ENCODE measurements at regions not wholly inside any gene's neighbourhood (a gene's known extent, or its start where the extent isn't known, plus 50 kb on each side); places are given as distances from the start of the nearest gene placed in this dataset.
"Not testable (repeated sequence)": the region's sequence is repeated elsewhere in the genome, so short reads cannot be mapped to it uniquely, and the experiment has no call there.

DNA sequence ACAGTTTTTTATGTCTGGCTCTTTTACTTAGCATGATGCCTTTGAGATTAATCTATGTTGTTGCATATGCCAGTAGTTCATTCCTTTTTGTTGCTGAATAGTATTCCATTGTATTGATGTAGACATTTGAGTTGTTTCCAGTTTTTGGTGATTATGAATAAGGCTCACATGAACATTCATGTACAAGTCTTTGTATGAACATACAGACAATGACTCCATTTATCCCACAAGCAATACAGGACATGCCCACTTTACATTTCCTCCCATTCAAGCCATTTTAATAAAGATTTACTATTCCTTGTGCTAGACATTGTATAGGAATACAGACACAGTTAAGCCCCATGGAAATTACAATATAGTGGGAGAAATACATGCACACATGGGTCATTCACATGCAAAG lies 118.0 kb downstream of the TRIM43 start:
- Mint-ChIP-seq H3K36me3 (ENCODE audit: low read depth) (no peaks in the 10 kb centered on the region), H3K4me3 (no peak overlapping the region), H3K4me1 (ENCODE audit: low read depth) (no peaks in the 10 kb centered on the region), H3K27ac (no peak overlapping the region), H3K9me3 (peaks cover 2% of the 10 kb centered on the region), H3K27me3 (no peaks in the 10 kb centered on the region)
- TF ChIP-seq, protein P1, sequence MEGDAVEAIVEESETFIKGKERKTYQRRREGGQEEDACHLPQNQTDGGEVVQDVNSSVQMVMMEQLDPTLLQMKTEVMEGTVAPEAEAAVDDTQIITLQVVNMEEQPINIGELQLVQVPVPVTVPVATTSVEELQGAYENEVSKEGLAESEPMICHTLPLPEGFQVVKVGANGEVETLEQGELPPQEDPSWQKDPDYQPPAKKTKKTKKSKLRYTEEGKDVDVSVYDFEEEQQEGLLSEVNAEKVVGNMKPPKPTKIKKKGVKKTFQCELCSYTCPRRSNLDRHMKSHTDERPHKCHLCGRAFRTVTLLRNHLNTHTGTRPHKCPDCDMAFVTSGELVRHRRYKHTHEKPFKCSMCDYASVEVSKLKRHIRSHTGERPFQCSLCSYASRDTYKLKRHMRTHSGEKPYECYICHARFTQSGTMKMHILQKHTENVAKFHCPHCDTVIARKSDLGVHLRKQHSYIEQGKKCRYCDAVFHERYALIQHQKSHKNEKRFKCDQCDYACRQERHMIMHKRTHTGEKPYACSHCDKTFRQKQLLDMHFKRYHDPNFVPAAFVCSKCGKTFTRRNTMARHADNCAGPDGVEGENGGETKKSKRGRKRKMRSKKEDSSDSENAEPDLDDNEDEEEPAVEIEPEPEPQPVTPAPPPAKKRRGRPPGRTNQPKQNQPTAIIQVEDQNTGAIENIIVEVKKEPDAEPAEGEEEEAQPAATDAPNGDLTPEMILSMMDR (IDR thresholded peaks at IDR 0.05), result no peak
- Histone ChIP-seq H3K36me3 (ENCODE audit: insufficient read depth, low read length) (no peaks in the 10 kb centered on the region), H3K27me3 (ENCODE audit: control insufficient read depth in 1 of 2, insufficient read depth in 2 of 2, low read length in 2 of 2) (peaks cover 0 to 2% of the 10 kb centered on the region in 2 experiments), H3K27ac (ENCODE audit: low read depth in 1 of 2, low read length in 2 of 2) (no peak overlapping the region), H3K4me3 (ENCODE audit: low read length) (no peak overlapping the region), H3K4me1 (ENCODE audit: insufficient read depth, low read length) (no peaks in the 10 kb centered on the region), H3K9me3 (ENCODE audit: control insufficient read depth in 1 of 2, insufficient read depth in 1 of 2, low read length in 2 of 2) (no peaks in the 10 kb centered on the region)
- POLR2A ChIA-PET, result no interaction called here
- intact Hi-C loops (cut with DNase I, micrococcal nuclease), result no loop called here
- DNase-seq (no peak), ATAC-seq (ENCODE audit: poor library complexity) (no peak)
- CTCF ChIA-PET, result no interaction called here

DNA sequence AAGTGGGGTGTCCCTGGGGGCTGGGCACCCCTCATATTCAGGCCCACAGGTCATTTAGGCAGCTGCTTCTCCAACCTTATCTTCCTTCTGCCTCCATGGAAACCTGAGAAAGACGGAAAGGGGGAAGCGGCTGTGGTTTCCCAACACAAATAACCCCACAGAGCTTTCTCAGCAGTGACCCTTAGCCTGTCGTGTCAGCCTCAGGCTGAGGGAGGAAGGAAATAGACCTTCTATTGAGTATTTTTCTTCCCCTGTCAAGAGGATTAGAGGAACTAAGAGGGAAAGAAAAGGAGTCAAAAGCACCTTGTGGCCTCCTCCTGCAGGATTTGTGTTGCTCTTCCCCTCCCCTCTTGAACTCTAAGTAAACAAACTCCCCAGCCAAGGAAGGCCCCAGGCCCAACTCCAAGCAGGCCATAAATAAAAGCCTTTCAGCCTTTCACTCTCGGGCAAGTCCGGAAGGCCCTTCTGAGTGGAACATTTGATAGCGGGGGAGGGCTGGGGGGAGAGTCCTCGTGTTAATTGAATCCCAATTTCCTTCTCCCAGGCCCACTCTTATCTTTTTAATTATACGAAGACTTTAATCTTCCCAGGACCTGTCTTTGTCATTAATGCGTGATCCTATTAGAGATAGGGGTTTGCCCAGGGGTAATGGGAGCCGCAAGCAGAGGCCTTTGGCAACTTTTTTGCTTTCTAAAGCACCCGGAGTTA lies 121.8 kb downstream of the TRIM43 start:
- H3K27ac ChIP-seq (ENCODE audit: low read depth in 1 of 2, low read length in 2 of 2); DNase-seq; H3K36me3 ChIP-seq (ENCODE audit: insufficient read depth, low read length); H3K4me3 ChIP-seq (ENCODE audit: low read length); POLR2A ChIA-PET; H3K4me1 ChIP-seq (ENCODE audit: insufficient read depth, low read length); H3K27me3 Mint-ChIP-seq; CTCF ChIA-PET; H3K36me3 Mint-ChIP-seq (ENCODE audit: low read depth); H3K9me3 ChIP-seq (ENCODE audit: control insufficient read depth in 1 of 2, insufficient read depth in 1 of 2, low read length in 2 of 2); H3K4me1 Mint-ChIP-seq (ENCODE audit: low read depth); H3K27me3 ChIP-seq (ENCODE audit: control insufficient read depth in 1 of 2, insufficient read depth in 2 of 2, low read length in 2 of 2); H3K9me3 Mint-ChIP-seq; ATAC-seq (ENCODE audit: poor library complexity); H3K4me3 Mint-ChIP-seq; H3K27ac Mint-ChIP-seq; intact Hi-C loops (cut with DNase I, micrococcal nuclease): not testable (repeated sequence)

DNA sequence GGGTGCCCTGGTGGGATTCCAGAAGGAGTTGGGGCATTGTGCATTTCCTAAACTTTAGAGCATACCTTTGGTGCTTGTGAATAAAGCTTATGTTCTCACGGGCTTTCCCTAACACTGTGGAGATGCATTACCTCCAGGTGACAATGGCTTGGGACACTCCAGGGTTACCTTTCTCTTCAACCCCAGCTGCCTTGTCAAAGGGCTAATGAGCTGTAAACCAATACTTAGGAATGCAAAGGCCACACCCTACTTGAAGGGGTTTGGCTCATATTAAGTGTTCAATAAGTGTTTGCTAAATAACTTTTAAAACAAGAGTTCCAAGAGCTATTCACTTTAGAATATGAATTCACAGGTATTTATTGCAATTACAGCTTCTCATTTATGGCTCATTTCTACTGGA lies 122.6 kb downstream of the TRIM43 start:
- ATAC-seq (ENCODE audit: poor library complexity); intact Hi-C loops (cut with DNase I, micrococcal nuclease); H3K9me3 ChIP-seq (ENCODE audit: control insufficient read depth in 1 of 2, insufficient read depth in 1 of 2, low read length in 2 of 2): not testable (repeated sequence)

DNA sequence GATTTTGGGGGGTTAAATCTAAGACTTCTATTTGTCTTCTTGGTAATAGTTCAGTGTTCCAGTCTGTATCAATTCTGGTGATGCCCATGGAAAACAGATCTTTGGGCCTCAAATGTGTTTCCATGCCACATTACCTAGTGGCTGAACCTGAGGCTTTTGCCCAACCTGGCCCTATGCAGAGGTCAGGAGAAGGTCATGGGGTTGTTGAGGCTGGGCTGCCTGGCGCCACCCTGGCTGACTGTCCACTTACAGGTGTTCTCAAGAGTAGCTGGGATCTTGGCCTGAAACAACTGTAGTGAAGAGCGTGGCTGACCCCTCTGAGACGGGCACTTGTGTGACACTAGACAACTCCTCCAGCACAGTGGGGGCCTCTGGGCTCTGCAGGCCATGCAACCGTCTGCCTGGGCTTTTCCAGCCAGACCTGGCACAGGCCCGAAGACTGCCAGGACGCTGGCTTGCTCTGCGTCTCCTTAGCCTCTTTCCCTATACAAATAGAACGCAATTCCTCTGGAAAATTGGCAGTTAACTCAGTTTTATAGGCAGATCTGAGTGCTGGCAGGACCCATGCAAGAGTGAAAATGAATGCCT lies 127.8 kb downstream of the TRIM43 start:
- POLR2A ChIA-PET, result no interaction called here

More for the DNA sequence above, 122.6 kb downstream of the TRIM43 start:
- H3K4me3 ChIP-seq (ENCODE audit: low read length); POLR2A ChIA-PET; CTCF ChIA-PET; H3K4me1 ChIP-seq (ENCODE audit: insufficient read depth, low read length); H3K36me3 ChIP-seq (ENCODE audit: insufficient read depth, low read length); H3K27ac ChIP-seq (ENCODE audit: low read depth in 1 of 2, low read length in 2 of 2); H3K9me3 Mint-ChIP-seq; H3K27ac Mint-ChIP-seq; DNase-seq; H3K4me3 Mint-ChIP-seq; H3K27me3 ChIP-seq (ENCODE audit: control insufficient read depth in 1 of 2, insufficient read depth in 2 of 2, low read length in 2 of 2); H3K36me3 Mint-ChIP-seq (ENCODE audit: low read depth); H3K4me1 Mint-ChIP-seq (ENCODE audit: low read depth); H3K27me3 Mint-ChIP-seq: not testable (repeated sequence)

More for the DNA sequence above, 127.8 kb downstream of the TRIM43 start:
- no peak overlapping the region for H3K27ac Mint-ChIP-seq
- H3K36me3 Mint-ChIP-seq (ENCODE audit: low read depth), result no peaks in the 10 kb centered on the region
- H3K9me3 Mint-ChIP-seq, result no peaks in the 10 kb centered on the region
- no peaks in the 10 kb centered on the region for H3K27me3 ChIP-seq (ENCODE audit: control insufficient read depth in 1 of 2, insufficient read depth in 2 of 2, low read length in 2 of 2)
- H3K4me3 Mint-ChIP-seq, result no peak overlapping the region
- H3K27ac ChIP-seq (ENCODE audit: low read depth in 1 of 2, low read length in 2 of 2), result no peak overlapping the region
- CTCF ChIA-PET, result no interaction called here
- H3K36me3 ChIP-seq (ENCODE audit: insufficient read depth, low read length), result no peaks in the 10 kb centered on the region
- no peak for ATAC-seq (ENCODE audit: poor library complexity)
- H3K27me3 Mint-ChIP-seq, result no peaks in the 10 kb centered on the region
- no peaks in the 10 kb centered on the region for H3K4me1 Mint-ChIP-seq (ENCODE audit: low read depth)
- H3K4me1 ChIP-seq (ENCODE audit: insufficient read depth, low read length), result no peaks in the 10 kb centered on the region
- H3K4me3 ChIP-seq (ENCODE audit: low read length), result no peak overlapping the region
- intact Hi-C loops (cut with DNase I, micrococcal nuclease), result no loop called here
- H3K9me3 ChIP-seq (ENCODE audit: control insufficient read depth in 1 of 2, insufficient read depth in 1 of 2, low read length in 2 of 2), result no peaks in the 10 kb centered on the region
- no peak for DNase-seq
- TF ChIP-seq, protein P1 (IDR thresholded peaks at IDR 0.05), result no peak

Data from CD4-positive, alpha-beta T cell (primary cell).